Hematopoietic multipotent progenitor cell treated with erythropoietin and hydrocortisone succinate and interleukin-3 and kit ligand, for 15 days (in vitro differentiated cells): ENCODE measurements at regions not wholly inside any gene's neighbourhood (a gene's known extent, or its start where the extent isn't known, plus 50 kb on each side); places are given as distances from the start of the nearest gene placed in this dataset.
"Not testable (repeated sequence)": the region's sequence is repeated elsewhere in the genome, so short reads cannot be mapped to it uniquely, and the experiment has no call there.

ENCODE experiments used
- DNase-seq: peaks from one replicate; pipeline ENCODE4 v3.0.0-alpha.2; 2015; ENCODE audit warnings: low spot score

- DNase-seq: no peak
Measured at GRCh38 chr16:87100306-87101058, 216.7 kb downstream of the C16orf95 start.

GRCh38 chr16:87101903-87102302 is 215.3 kb downstream of the C16orf95 start:
- no peak for DNase-seq

GRCh38 chr16:87107201-87107600 is 210.0 kb downstream of the C16orf95 start:
- no peak for DNase-seq

GRCh38 chr16:87108278-87108677 is 208.9 kb downstream of the C16orf95 start:
- DNase-seq: no peak

- DNase-seq: no peak
Measured at GRCh38 chr16:87108941-87109340, 208.3 kb downstream of the C16orf95 start.

- DNase-seq: no peak
Measured at GRCh38 chr16:87114832-87115231, 202.4 kb downstream of the C16orf95 start.

GRCh38 chr16:87115646-87116045 is 201.5 kb downstream of the C16orf95 start:
- DNase-seq: no peak

GRCh38 chr16:87117936-87118335 is 199.3 kb downstream of the C16orf95 start:
- no peak for DNase-seq

- no peak for DNase-seq
Measured at GRCh38 chr16:87119168-87119567, 198.0 kb downstream of the C16orf95 start.

GRCh38 chr16:87119748-87120147 is 197.4 kb downstream of the C16orf95 start:
- no peak for DNase-seq

GRCh38 chr16:87121816-87122215 is 195.4 kb downstream of the C16orf95 start:
- no peak for DNase-seq

- DNase-seq: no peak
Measured at GRCh38 chr16:87123356-87124001, 193.7 kb downstream of the C16orf95 start.

- not testable (repeated sequence) for DNase-seq
Measured at GRCh38 chr16:87124405-87124804, 192.8 kb downstream of the C16orf95 start.

GRCh38 chr16:87125206-87126155 is 191.7 kb downstream of the C16orf95 start:
- no peak for DNase-seq

GRCh38 chr16:87126403-87127025 is 190.7 kb downstream of the C16orf95 start:
- DNase-seq: no peak

GRCh38 chr16:87127061-87127765 is 190.0 kb downstream of the C16orf95 start:
- DNase-seq: no peak

GRCh38 chr16:87127766-87128147 is 189.4 kb downstream of the C16orf95 start:
- no peak for DNase-seq

- DNase-seq: no peak
Measured at GRCh38 chr16:87129771-87130170, 187.4 kb downstream of the C16orf95 start.

- DNase-seq: no peak
Measured at GRCh38 chr16:87131061-87131995, 185.9 kb downstream of the C16orf95 start.

- DNase-seq: no peak
Measured at GRCh38 chr16:87131996-87132345, 185.2 kb downstream of the C16orf95 start.
